ENCODE measurements at regions not wholly inside any gene's neighbourhood (a gene's known extent, or its start where the extent isn't known, plus 50 kb on each side); places are given as distances from the start of the nearest gene placed in this dataset.

- Histone ChIP-seq H3K9me3 (ENCODE audit: control insufficient read depth, low read length) (no peaks in the 10 kb centered on the region), H3K4me3 (ENCODE audit: insufficient read depth, low read depth, low read length, poor library complexity, severe bottlenecking) (no peak overlapping the region), H3K36me3 (ENCODE audit: control insufficient read depth, insufficient read depth, low read length) (no peaks in the 10 kb centered on the region), H3K4me1 (ENCODE audit: control insufficient read depth, insufficient read depth, low read length, poor library complexity, severe bottlenecking) (no peaks in the 10 kb centered on the region), H3K27ac (ENCODE audit: insufficient read depth, low read length, poor library complexity, severe bottlenecking) (no peak overlapping the region), H3K27me3 (replicated peaks; ENCODE audit: control insufficient read depth, insufficient read depth, low read length, poor library complexity, severe bottlenecking) (no peaks in the 10 kb centered on the region)
- DNase-seq = no peak
Measured at GRCh38 chr18:25817546-25818237, 272.7 kb downstream of the SS18 start.

GRCh38 chr18:25815659-25816058 is 274.8 kb downstream of the SS18 start:
- Histone ChIP-seq H3K4me1 (ENCODE audit: control insufficient read depth, insufficient read depth, low read length, poor library complexity, severe bottlenecking) (no peaks in the 10 kb centered on the region), H3K4me3 (ENCODE audit: insufficient read depth, low read depth, low read length, poor library complexity, severe bottlenecking) (no peak overlapping the region), H3K9me3 (ENCODE audit: control insufficient read depth, low read length) (no peaks in the 10 kb centered on the region), H3K27me3 (replicated peaks; ENCODE audit: control insufficient read depth, insufficient read depth, low read length, poor library complexity, severe bottlenecking) (no peaks in the 10 kb centered on the region), H3K27ac (ENCODE audit: insufficient read depth, low read length, poor library complexity, severe bottlenecking) (no peak overlapping the region), H3K36me3 (ENCODE audit: control insufficient read depth, insufficient read depth, low read length) (no peaks in the 10 kb centered on the region)
- DNase-seq = no peak

DNA sequence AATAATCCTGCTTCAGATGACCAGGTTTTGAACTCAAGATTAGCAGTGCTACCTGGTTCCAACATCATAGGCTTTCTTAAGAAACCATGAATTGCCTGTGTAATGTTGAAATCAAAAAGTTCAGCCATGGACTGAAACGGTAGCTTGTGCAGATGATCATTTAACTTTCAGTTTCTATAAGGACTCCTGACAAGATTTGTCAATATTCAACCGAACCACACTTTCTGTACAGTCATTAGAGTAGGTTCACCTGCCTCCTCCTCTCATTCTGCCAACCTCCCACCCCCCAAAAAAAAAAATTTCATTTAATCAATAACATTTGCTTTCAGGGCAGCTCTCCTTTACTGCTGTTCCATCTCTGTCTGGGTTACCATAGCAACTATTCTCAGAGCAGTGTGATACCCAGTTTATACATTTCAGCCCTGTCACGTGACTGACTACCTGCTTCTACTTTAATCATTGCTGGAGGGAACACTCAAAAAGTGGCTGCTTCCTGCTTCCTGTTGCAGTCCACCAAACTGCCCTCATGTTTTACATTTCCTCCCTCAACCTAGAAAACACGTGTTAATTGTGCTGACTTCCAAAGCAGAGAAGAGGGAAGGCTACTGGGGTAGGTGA is 275.5 kb downstream of the SS18 start:
- no peak for DNase-seq

DNA sequence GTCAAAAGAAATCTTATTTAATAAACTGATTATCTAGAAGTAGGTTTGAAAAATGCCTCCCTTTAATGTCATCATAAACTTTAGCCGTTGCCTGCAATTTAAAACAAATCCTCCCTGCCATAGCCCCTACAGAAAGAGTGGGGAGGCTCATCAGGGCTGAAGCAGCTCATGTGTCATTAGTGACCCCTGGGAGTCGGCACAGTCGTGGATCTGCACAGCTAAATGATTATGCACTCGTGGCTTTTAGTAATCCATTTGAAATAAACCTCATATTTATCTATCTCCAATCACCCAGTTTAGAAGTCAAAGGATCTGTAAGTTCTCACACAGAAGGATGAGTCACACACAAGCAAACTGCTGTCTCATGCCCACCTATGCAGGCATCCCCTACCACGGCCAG is 277.3 kb downstream of the SS18 start:
- DNase-seq = no peak
- Histone ChIP-seq H3K27ac (ENCODE audit: insufficient read depth, low read length, poor library complexity, severe bottlenecking) (no peak overlapping the region), H3K9me3 (ENCODE audit: control insufficient read depth, low read length) (no peaks in the 10 kb centered on the region)

More for the DNA sequence above, 275.5 kb downstream of the SS18 start:
- H3K36me3 ChIP-seq (ENCODE audit: control insufficient read depth, insufficient read depth, low read length) = no peaks in the 10 kb centered on the region
- no peak overlapping the region for H3K27ac ChIP-seq (ENCODE audit: insufficient read depth, low read length, poor library complexity, severe bottlenecking)
- H3K27me3 ChIP-seq (replicated peaks; ENCODE audit: control insufficient read depth, insufficient read depth, low read length, poor library complexity, severe bottlenecking) = no peaks in the 10 kb centered on the region
- H3K4me3 ChIP-seq (ENCODE audit: insufficient read depth, low read depth, low read length, poor library complexity, severe bottlenecking) = no peak overlapping the region
- no peaks in the 10 kb centered on the region for H3K9me3 ChIP-seq (ENCODE audit: control insufficient read depth, low read length)
- no peaks in the 10 kb centered on the region for H3K4me1 ChIP-seq (ENCODE audit: control insufficient read depth, insufficient read depth, low read length, poor library complexity, severe bottlenecking)

GRCh38 chr18:25810736-25811135 is 279.7 kb downstream of the SS18 start:
- Histone ChIP-seq H3K36me3 (ENCODE audit: control insufficient read depth, insufficient read depth, low read length) (no peaks in the 10 kb centered on the region), H3K9me3 (ENCODE audit: control insufficient read depth, low read length) (no peaks in the 10 kb centered on the region), H3K4me3 (ENCODE audit: insufficient read depth, low read depth, low read length, poor library complexity, severe bottlenecking) (no peak overlapping the region), H3K27me3 (replicated peaks; ENCODE audit: control insufficient read depth, insufficient read depth, low read length, poor library complexity, severe bottlenecking) (no peaks in the 10 kb centered on the region), H3K4me1 (ENCODE audit: control insufficient read depth, insufficient read depth, low read length, poor library complexity, severe bottlenecking) (no peaks in the 10 kb centered on the region), H3K27ac (ENCODE audit: insufficient read depth, low read length, poor library complexity, severe bottlenecking) (no peak overlapping the region)
- no peak for DNase-seq

More for the DNA sequence above, 277.3 kb downstream of the SS18 start:
- Histone ChIP-seq H3K27me3 (replicated peaks; ENCODE audit: control insufficient read depth, insufficient read depth, low read length, poor library complexity, severe bottlenecking) (no peaks in the 10 kb centered on the region), H3K4me3 (ENCODE audit: insufficient read depth, low read depth, low read length, poor library complexity, severe bottlenecking) (no peak overlapping the region), H3K36me3 (ENCODE audit: control insufficient read depth, insufficient read depth, low read length) (no peaks in the 10 kb centered on the region), H3K4me1 (ENCODE audit: control insufficient read depth, insufficient read depth, low read length, poor library complexity, severe bottlenecking) (no peaks in the 10 kb centered on the region)

DNA sequence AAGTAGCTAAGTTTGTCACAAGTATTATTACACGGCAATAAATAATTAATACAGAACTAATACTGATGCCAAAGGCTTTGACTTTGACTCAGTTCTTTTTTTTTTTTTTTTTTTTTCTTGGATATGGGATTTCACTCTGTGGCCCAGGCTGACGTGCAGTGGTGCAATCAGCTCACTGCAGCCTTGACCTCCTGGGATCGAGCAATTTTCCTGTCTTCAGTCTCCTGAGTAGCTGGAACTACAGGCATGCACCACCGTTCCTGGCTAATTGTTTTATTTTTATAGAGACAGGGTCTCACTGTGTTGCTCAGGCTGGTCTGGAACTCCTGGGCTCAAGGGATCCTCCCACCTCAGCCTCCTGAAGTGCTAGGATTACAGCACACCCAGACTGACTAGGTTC is 284.5 kb downstream of the SS18 start:
- no peak for DNase-seq
- Histone ChIP-seq H3K9me3 (ENCODE audit: control insufficient read depth, low read length) (no peaks in the 10 kb centered on the region), H3K4me1 (ENCODE audit: control insufficient read depth, insufficient read depth, low read length, poor library complexity, severe bottlenecking) (no peaks in the 10 kb centered on the region), H3K4me3 (ENCODE audit: insufficient read depth, low read depth, low read length, poor library complexity, severe bottlenecking) (no peak overlapping the region), H3K27me3 (replicated peaks; ENCODE audit: control insufficient read depth, insufficient read depth, low read length, poor library complexity, severe bottlenecking) (no peaks in the 10 kb centered on the region), H3K27ac (ENCODE audit: insufficient read depth, low read length, poor library complexity, severe bottlenecking) (no peak overlapping the region), H3K36me3 (ENCODE audit: control insufficient read depth, insufficient read depth, low read length) (no peaks in the 10 kb centered on the region)

DNA sequence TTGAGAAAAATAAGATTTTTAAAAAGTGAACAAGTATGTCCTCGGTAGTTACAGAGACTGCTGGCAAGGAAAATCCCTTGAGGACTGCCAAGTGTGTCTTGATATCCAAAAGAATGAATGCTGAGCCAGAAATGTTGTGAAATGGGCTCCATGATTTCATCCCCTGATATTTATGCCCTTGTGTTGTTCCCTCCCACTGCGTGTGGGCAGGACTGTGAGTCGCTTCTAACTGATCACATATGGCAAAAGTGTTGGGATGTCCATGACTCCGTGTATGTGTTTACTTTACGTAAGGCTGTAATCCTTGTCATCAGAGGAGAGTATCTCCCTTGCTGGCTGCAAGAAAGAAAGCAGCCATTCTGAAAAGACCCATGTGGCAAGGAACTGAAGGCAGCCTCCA is 285.1 kb downstream of the SS18 start:
- H3K4me3 ChIP-seq (ENCODE audit: insufficient read depth, low read depth, low read length, poor library complexity, severe bottlenecking) = no peak overlapping the region
- H3K36me3 ChIP-seq (ENCODE audit: control insufficient read depth, insufficient read depth, low read length) = no peaks in the 10 kb centered on the region
- H3K27ac ChIP-seq (ENCODE audit: insufficient read depth, low read length, poor library complexity, severe bottlenecking) = no peak overlapping the region
- H3K4me1 ChIP-seq (ENCODE audit: control insufficient read depth, insufficient read depth, low read length, poor library complexity, severe bottlenecking) = no peaks in the 10 kb centered on the region
- H3K9me3 ChIP-seq (ENCODE audit: control insufficient read depth, low read length) = no peaks in the 10 kb centered on the region
- H3K27me3 ChIP-seq (replicated peaks; ENCODE audit: control insufficient read depth, insufficient read depth, low read length, poor library complexity, severe bottlenecking) = no peaks in the 10 kb centered on the region
- no peak for DNase-seq

GRCh38 chr18:25799231-25799630 is 291.2 kb downstream of the SS18 start:
- Histone ChIP-seq H3K4me3 (ENCODE audit: insufficient read depth, low read depth, low read length, poor library complexity, severe bottlenecking) (no peak overlapping the region), H3K9me3 (ENCODE audit: control insufficient read depth, low read length) (no peaks in the 10 kb centered on the region), H3K27me3 (replicated peaks; ENCODE audit: control insufficient read depth, insufficient read depth, low read length, poor library complexity, severe bottlenecking) (no peaks in the 10 kb centered on the region), H3K27ac (ENCODE audit: insufficient read depth, low read length, poor library complexity, severe bottlenecking) (no peak overlapping the region), H3K4me1 (ENCODE audit: control insufficient read depth, insufficient read depth, low read length, poor library complexity, severe bottlenecking) (no peaks in the 10 kb centered on the region), H3K36me3 (ENCODE audit: control insufficient read depth, insufficient read depth, low read length) (no peaks in the 10 kb centered on the region)
- DNase-seq = no peak

- Histone ChIP-seq H3K4me1 (ENCODE audit: control insufficient read depth, insufficient read depth, low read length, poor library complexity, severe bottlenecking) (no peaks in the 10 kb centered on the region), H3K27ac (ENCODE audit: insufficient read depth, low read length, poor library complexity, severe bottlenecking) (no peak overlapping the region), H3K4me3 (ENCODE audit: insufficient read depth, low read depth, low read length, poor library complexity, severe bottlenecking) (no peak overlapping the region), H3K36me3 (ENCODE audit: control insufficient read depth, insufficient read depth, low read length) (no peaks in the 10 kb centered on the region), H3K9me3 (ENCODE audit: control insufficient read depth, low read length) (no peaks in the 10 kb centered on the region), H3K27me3 (replicated peaks; ENCODE audit: control insufficient read depth, insufficient read depth, low read length, poor library complexity, severe bottlenecking) (no peaks in the 10 kb centered on the region)
- DNase-seq = no peak
Measured at GRCh38 chr18:25798046-25798445, 292.4 kb downstream of the SS18 start.

DNA sequence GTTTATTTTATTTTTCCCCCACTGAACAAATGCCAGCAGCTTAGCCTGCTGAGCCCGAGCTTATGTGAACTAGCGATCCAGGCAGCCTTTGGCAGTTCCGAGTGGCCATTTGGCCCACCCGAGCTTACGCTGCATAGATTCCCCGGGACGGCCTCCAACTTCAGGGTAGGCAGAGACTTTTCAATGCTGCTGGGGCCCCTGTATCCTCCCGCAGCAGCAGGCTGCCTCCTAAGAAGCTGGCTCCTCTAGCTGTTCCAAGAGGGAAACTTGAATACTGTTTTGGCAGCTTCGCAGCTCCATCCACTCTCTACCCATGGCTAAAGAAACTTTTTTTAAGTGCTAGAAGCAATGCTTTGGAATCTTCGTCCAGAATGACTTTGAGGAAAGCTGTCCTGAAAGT is 295.2 kb downstream of the SS18 start:
- no peaks in the 10 kb centered on the region for H3K4me1 ChIP-seq (ENCODE audit: control insufficient read depth, insufficient read depth, low read length, poor library complexity, severe bottlenecking)
- H3K4me3 ChIP-seq (ENCODE audit: insufficient read depth, low read depth, low read length, poor library complexity, severe bottlenecking) = no peak overlapping the region
- no peak overlapping the region for H3K27ac ChIP-seq (ENCODE audit: insufficient read depth, low read length, poor library complexity, severe bottlenecking)
- H3K27me3 ChIP-seq (replicated peaks; ENCODE audit: control insufficient read depth, insufficient read depth, low read length, poor library complexity, severe bottlenecking) = no peaks in the 10 kb centered on the region
- no peaks in the 10 kb centered on the region for H3K36me3 ChIP-seq (ENCODE audit: control insufficient read depth, insufficient read depth, low read length)
- H3K9me3 ChIP-seq (ENCODE audit: control insufficient read depth, low read length) = no peaks in the 10 kb centered on the region
- no peak for DNase-seq
